ENCODE measurements at regions not wholly inside any gene's neighbourhood (a gene's known extent, or its start where the extent isn't known, plus 50 kb on each side); places are given as distances from the start of the nearest gene placed in this dataset.

DNA sequence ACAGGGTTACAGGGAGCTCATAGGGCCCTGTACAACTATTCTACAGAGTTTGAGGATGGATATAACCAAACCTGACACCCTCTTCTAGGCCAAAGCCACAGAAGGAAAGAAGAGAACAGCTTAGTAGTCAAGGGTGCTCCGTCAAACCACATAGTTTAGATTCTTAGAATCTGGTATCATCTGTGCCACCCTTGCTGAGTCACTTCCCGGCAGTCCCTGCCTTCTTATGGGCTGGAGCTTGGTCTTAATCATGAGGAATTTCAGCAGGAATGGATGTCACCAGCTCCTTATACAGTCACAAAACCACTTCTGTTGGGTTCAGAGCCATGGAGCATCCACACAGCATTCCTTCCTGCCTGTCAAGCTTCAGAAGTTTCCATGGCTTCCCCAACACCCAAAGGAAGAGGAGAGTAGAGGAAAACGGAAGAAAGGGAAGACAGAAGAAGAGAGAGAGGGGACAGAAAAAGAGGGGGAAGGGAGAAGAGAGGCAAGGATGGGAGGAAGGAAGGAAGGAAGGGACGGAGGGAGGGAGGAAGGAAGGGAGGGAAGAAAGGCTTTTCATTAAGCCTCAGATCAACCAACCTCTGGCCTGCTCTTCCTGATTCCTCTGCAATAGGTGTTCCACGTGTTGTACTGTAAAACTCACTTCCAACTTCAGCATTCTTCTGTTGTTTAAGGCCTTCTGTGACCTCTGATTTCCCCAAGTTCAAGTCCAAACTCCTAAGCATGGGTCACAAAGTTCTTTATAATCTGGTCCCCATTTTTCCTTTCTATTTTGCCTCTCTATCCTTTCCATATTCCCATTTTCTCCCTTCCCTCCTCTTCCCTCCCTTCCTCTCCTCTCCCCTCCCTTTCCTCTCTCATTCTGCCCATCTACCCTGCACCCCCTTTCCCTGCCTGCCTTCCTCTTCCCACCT lies 246.1 kb upstream of the TNP1 start:
- DNase-seq: no peak

DNA sequence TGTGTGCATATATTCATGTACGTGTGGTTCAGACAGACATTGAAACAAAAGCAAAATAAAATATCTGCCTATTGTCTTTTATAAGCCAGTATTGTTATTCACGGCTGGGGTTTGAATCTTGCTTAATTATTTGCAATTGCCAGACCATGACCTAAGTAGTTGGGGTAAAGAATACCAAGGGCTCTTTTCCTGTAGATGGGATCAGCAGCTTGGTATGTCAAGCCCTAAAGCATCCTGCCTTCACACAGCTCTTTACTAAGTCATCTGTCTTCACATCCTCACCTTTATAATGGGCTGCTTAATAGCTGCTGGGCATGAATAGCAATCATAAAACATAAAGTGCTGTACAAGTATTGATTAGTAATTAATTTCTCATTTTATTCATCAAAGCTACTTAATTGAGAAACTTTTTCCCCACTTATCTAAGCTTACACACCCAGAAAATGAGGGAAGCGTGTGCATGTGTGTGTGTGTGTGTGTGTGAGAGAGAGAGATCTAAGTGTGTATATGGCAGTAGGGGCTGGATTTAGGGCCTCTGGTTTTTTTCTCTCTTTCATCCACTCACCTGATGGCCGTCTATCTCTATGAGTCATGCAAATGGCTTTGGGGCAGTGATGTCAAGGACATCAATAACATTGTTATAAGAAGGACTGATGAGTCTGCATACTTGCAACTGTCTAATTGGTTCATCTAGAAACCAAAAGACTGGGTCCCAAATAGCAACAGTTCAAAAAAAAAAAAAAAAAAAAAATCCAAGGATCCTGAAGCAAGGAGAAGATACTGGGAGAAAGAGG lies 244.1 kb upstream of the TNP1 start:
- DNase-seq: no peak

DNA sequence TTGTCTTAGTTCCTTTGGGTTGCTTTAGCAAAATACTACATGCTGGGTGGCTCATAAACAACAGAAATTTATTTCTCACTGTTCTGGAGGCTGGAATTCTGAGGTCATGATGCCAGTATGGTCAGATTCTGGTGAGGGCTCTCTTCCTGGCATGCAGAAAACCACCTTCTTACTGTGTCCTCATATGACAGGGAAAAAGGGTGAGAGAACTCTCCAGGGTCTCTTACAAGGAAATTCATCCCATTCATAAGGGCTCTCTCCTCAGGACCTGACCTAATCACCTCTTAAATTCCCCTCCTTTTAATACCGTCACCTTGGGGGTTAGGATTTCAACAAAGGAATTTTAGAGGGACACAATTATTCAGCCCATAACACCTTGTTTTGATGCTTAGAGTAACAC lies 243.1 kb upstream of the TNP1 start:
- DNase-seq: no peak

- peak in 3 of 4 experiments; percentile 4 to 32 (median 15) for DNase-seq
Measured at GRCh38 chr2:217101972-217102371, 242.1 kb upstream of the TNP1 start.

DNA sequence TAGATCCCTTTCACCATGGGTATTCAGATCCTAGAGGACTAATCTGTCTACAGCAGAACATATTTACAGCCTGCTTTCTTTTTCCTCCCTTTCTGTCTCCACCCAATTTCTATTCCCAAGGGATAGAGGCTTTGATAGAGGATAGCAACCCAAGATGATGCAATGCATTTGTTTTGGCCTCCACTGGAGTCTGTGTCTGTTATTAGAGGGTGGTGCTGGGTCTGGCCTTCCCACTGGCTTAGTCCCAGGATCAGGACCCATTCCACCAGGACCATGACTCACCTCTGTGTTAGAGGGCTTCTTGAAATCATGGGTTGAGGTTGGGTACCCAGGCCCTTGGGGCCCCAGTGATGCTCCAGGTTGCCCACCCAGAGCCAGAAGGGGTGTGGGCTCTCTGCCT lies 239.7 kb upstream of the TNP1 start:
- no peak for DNase-seq

GRCh38 chr2:217098435-217098834 lies 238.6 kb upstream of the TNP1 start:
- DNase-seq: no peak

- no peak for DNase-seq
Measured at GRCh38 chr2:217097346-217097745, 237.5 kb upstream of the TNP1 start.

DNA sequence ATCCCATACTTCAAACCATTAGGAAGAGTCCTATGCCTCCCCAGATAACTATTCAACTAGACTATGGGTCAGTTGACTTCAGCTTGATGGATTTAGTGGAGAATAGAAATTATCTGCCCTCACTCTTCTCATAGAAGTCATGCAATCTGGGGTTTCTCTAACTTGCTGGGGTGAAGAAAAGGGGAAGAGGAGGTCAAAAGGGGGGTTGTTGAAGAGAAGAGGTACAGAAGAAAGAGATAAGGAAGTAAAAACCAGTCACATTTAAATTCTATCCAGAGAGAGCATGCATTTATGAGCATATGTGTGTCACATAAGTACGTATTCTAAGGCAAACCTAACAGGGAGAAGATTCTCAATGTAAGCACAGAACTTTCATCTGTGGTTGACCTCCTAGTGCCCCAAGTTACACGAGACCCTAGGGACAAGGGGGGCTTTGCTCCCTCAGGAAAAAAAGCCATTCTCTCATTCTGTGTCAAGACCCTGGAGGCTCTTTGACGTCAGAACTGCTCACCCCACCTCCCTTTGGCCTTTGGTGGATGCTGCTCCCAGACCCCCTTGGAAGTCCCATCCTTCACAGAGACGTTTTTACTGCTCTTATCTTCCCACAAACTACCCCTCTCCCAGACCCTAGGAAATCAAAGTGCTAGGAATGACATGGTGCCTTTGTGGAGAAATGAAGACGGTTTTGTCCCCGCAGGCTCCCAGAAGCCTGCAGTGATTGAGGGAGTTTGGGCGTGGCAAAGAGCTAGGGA lies 236.8 kb upstream of the TNP1 start:
- peak in 1 of 4 experiments; percentile 10 for DNase-seq

- no peak for DNase-seq
Measured at GRCh38 chr2:217095511-217096205, 235.8 kb upstream of the TNP1 start.

GRCh38 chr2:217092710-217093379 lies 233.0 kb upstream of the TNP1 start:
- DNase-seq: no peak

DNA sequence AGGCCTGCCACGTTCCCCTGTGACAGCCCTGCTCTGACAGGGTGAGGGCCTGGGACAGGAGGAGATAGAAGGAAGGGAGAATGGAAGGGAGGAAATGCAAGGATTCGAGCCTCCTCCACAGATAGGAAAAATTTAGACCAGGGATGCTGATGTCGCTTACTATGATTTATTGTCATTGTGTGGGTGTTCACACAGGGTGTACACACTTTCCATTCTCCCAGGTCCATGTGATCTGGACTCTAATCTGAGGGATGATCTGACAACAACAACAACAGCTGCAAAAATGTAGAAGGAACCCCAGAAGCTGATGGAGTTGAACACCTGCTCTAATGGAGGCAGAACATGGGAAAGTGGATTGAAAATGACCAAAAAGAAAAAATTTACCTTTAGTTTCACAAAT lies 231.7 kb upstream of the TNP1 start:
- no peak for DNase-seq

- no peak for DNase-seq
Measured at GRCh38 chr2:217090884-217091283, 231.0 kb upstream of the TNP1 start.

- peak; percentile 33 to 65 (median 54) for DNase-seq
Measured at GRCh38 chr2:217090024-217090473, 230.2 kb upstream of the TNP1 start.

GRCh38 chr2:217086718-217087117 lies 226.9 kb upstream of the TNP1 start:
- DNase-seq: no peak

GRCh38 chr2:217086038-217086522 lies 226.2 kb upstream of the TNP1 start:
- DNase-seq: peak; percentile 35 to 63 (median 56)

DNA sequence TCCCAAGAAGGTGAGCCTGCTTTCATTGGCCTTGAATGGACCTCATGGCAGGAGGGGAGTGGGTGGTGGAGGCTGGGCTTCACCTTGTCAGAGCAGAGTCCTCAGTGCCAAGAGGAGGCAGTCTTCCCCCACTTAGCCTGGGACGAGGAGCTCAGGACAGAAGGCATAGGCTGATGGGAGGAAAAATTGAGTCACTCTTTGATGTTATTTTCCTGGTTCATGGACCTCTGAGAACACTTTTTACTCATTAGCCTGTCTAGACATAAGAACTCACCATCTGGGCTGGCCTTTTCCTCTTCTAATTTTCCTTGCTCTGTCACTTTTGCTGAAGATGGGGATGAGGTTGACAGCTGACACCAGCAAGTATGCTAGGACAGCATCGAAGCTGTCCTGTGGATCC lies 225.7 kb upstream of the TNP1 start:
- DNase-seq: no peak

DNA sequence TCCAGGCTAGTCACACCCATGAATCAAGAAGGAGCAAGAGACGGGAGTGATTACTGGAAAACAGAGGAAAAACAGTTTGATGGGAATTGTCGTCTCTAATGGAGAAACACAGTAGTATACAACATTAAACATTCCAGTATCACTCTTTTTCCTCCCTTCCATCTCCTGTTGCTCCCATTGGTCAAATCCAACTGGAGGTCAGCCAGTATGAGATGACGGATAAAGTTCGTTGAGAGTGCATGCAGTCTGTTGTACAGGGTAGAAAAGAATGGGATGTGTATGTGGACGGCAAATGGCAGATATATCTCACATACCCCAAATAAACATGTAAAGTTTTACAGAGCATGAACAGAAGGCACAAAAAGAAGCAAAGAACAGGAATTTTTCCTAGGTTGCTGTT lies 221.9 kb upstream of the TNP1 start:
- no peak for DNase-seq

GRCh38 chr2:217079165-217079564 lies 219.3 kb upstream of the TNP1 start:
- no peak for DNase-seq

DNA sequence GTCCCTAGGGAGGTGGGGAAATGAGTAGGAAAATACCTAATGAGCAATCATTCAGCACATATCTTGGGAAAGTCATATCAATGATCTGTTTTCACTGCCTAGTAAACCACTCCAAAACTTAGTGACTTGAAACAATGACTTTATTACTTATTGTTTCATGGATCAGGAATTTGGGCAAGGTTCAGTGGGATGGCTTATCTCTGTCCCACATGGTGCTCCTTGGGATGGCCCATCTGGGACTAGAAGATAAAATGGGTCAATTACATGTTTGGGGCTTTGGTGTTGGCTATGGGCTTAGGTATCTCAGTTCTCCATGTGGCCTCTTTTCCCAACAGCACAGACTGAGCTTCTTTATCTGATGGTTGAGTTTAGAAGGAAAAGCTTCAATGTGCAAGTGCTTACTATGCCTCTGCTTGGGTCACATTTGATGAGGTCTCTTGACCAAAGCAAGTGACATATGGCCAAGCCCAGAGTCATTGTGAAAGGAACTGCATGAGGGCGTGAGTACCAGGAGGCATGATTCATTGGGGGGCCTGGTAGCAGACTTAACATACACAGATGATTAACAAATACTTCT lies 218.1 kb upstream of the TNP1 start:
- DNase-seq: peak; percentile 25 to 46 (median 33)

DNA sequence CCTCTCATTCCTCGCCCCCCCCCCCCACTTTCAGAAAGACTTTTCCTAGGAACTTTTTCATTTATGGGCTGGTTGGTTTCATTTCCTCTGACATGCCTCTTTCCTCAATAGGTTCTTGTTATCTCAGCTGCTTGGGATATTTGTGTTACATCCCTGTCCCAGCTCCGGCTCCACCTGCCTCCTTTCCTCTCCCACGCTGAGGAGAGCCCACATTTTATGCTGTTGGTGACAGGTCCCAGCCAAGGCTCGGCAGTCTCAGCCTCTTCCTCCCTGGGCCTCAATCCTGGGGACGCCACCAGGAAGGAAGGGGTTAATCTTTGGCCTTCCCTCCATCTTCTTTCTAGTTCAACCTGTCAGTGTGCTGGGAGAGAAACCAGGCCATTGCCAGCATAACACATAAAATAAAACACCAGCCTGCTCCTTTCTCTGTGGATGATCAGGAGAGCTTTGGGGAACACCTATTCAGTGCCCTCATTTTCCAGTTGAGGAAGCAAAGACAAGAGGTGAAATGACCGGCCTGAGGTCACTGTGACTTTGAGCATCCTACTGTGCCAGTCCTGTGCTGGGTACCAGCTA lies 216.9 kb upstream of the TNP1 start:
- DNase-seq: no peak

GRCh38 chr2:217076058-217076435 lies 216.2 kb upstream of the TNP1 start:
- no peak for DNase-seq
